CD4-positive, alpha-beta T cell (primary cell): ENCODE measurements at regions not wholly inside any gene's neighbourhood (a gene's known extent, or its start where the extent isn't known, plus 50 kb on each side); places are given as distances from the start of the nearest gene placed in this dataset.
"Not testable (repeated sequence)": the region's sequence is repeated elsewhere in the genome, so short reads cannot be mapped to it uniquely, and the experiment has no call there.

Experiments used
- ATAC-seq: fragments of 200-7000 bp; cut with Tn5 transposase; one replicate; pipeline ENCODE4 v1.10.0; 2022; ENCODE audit warnings: mild to moderate bottlenecking; ENCODE audit not compliant: poor library complexity
- CTCF ChIA-PET: fragments of 350-600 bp; sonication (Branson Sonifier 250); formaldehyde crosslinking; loops from one replicate; lab custom pipeline; 2021; ENCODE audit warnings: antibody characterized with exemption, inconsistent platforms; lab: Charles Lee
- POLR2A ChIA-PET: fragments of 350-600 bp; sonication (Branson Sonifier 250); formaldehyde crosslinking; loops from one replicate; lab custom pipeline; 2021; ENCODE audit warnings: antibody characterized with exemption, inconsistent platforms; lab: Charles Lee
- DNase-seq, 14 experiments: peaks; one replicate each; pipeline ENCODE4 v3.0.0-alpha.2; 2013 to 2020; ENCODE audit warnings: mixed read lengths in 2 of 14
- H3K27ac ChIP-seq, 2 donors: one replicate each; pipeline versions ENCODE4 v1.5.1 to v1.7.0; 2013; ENCODE audit warnings: low read length in 2 of 2, low read depth in 1 of 2, mild to moderate bottlenecking in 1 of 2
- H3K27me3 ChIP-seq, 2 experiments: 1 replicate in 1 of 2; 2 replicates in 1 of 2; pipeline versions ENCODE4 v1.6.1 to v1.7.0; 2013; ENCODE audit warnings: low read length in 2 of 2, control low read depth in 1 of 2, mild to moderate bottlenecking in 1 of 2, moderate library complexity in 1 of 2; ENCODE audit not compliant: insufficient read depth in 2 of 2, control insufficient read depth in 1 of 2
- H3K36me3 ChIP-seq: one replicate; pipeline ENCODE4 v1.6.1; 2013; ENCODE audit warnings: low read length, control low read depth; ENCODE audit not compliant: insufficient read depth
- H3K4me1 ChIP-seq: one replicate; pipeline ENCODE4 v1.6.1; 2013; ENCODE audit warnings: low read length, control low read depth; ENCODE audit not compliant: insufficient read depth
- H3K4me3 ChIP-seq: one replicate; pipeline ENCODE4 v1.5.1; 2013; ENCODE audit warnings: mild to moderate bottlenecking, low read length, moderate library complexity
- H3K9me3 ChIP-seq, 2 experiments: 1 replicate in 1 of 2; 2 replicates in 1 of 2; pipeline versions ENCODE4 v1.6.1 to v1.7.0; 2013; ENCODE audit warnings: low read length in 2 of 2, mild to moderate bottlenecking in 2 of 2, control low read depth in 1 of 2, moderate library complexity in 1 of 2; ENCODE audit not compliant: control insufficient read depth in 1 of 2, insufficient read depth in 1 of 2
- H3K27ac Mint-ChIP-seq: one replicate; pipeline ENCODE4 v1.8.0; 2020; ENCODE audit warnings: mixed read lengths
- H3K27me3 Mint-ChIP-seq: one replicate; pipeline ENCODE4 v1.8.0; 2021; ENCODE audit warnings: mixed read lengths
- H3K36me3 Mint-ChIP-seq: one replicate; pipeline ENCODE4 v1.8.0; 2021; ENCODE audit warnings: low read depth, mixed read lengths
- H3K4me1 Mint-ChIP-seq: one replicate; pipeline ENCODE4 v1.8.0; 2021; ENCODE audit warnings: low read depth, mixed read lengths
- H3K4me3 Mint-ChIP-seq: one replicate; pipeline ENCODE4 v1.8.0; 2020; ENCODE audit warnings: mild to moderate bottlenecking, mixed read lengths
- H3K9me3 Mint-ChIP-seq: one replicate; pipeline ENCODE4 v1.8.0; 2020; ENCODE audit warnings: mixed read lengths
- intact Hi-C, 2 experiments: fragments of 100-400 bp; cut with DNase I in 1 of 2; cut with micrococcal nuclease in 1 of 2; formaldehyde crosslinking; loops; one replicate each; pipeline versions ENCODE4 v1.15.1 to v1.9.0; 2023 to 2025; cut with DNase I, micrococcal nuclease
- TF ChIP-seq, protein P1 (sequence below): fragments of 200-600 bp; IDR thresholded peaks from one replicate; pipeline ENCODE4 v1.8.0; 2022; ENCODE audit warnings: antibody characterized with exemption, mild to moderate bottlenecking

DNA sequence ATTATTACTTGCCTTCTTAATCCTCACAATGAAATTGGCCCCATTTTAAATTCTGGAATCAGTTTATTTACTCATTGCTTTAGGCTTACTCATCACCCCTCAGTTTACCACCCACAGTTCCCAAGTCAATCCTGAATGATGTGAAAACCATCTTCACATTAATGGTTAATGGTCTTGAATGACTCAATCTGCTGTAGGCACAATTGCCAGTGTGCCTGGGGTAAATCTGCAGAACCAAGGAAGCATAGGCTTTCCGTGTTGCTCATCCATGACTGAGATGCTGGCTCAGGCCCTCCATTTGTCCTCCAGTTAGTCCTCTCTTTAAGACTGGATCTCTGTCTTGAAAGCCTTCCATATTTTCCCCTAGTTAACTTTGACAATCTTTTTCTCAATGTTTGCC is 164.5 kb downstream of the PMAIP1 start:
- H3K9me3 Mint-ChIP-seq: no peaks in the 10 kb centered on the region
- H3K27ac Mint-ChIP-seq: no peak overlapping the region
- no peak overlapping the region for H3K4me3 Mint-ChIP-seq
- intact Hi-C loops: no loop called here
- DNase-seq (no peak), ATAC-seq (no peak)
- no peaks in the 10 kb centered on the region for H3K27me3 ChIP-seq
- H3K36me3 Mint-ChIP-seq: no peaks in the 10 kb centered on the region
- H3K36me3 ChIP-seq: no peaks in the 10 kb centered on the region
- H3K9me3 ChIP-seq: no peaks in the 10 kb centered on the region
- H3K4me3 ChIP-seq: no peak overlapping the region
- H3K27me3 Mint-ChIP-seq: peaks cover 6% of the 10 kb centered on the region
- POLR2A ChIA-PET: no interaction called here
- TF ChIP-seq, protein P1, sequence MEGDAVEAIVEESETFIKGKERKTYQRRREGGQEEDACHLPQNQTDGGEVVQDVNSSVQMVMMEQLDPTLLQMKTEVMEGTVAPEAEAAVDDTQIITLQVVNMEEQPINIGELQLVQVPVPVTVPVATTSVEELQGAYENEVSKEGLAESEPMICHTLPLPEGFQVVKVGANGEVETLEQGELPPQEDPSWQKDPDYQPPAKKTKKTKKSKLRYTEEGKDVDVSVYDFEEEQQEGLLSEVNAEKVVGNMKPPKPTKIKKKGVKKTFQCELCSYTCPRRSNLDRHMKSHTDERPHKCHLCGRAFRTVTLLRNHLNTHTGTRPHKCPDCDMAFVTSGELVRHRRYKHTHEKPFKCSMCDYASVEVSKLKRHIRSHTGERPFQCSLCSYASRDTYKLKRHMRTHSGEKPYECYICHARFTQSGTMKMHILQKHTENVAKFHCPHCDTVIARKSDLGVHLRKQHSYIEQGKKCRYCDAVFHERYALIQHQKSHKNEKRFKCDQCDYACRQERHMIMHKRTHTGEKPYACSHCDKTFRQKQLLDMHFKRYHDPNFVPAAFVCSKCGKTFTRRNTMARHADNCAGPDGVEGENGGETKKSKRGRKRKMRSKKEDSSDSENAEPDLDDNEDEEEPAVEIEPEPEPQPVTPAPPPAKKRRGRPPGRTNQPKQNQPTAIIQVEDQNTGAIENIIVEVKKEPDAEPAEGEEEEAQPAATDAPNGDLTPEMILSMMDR: no peak
- CTCF ChIA-PET: no interaction called here
- H3K4me1 Mint-ChIP-seq: no peaks in the 10 kb centered on the region
- no peaks in the 10 kb centered on the region for H3K4me1 ChIP-seq
- H3K27ac ChIP-seq: no peak overlapping the region

DNA sequence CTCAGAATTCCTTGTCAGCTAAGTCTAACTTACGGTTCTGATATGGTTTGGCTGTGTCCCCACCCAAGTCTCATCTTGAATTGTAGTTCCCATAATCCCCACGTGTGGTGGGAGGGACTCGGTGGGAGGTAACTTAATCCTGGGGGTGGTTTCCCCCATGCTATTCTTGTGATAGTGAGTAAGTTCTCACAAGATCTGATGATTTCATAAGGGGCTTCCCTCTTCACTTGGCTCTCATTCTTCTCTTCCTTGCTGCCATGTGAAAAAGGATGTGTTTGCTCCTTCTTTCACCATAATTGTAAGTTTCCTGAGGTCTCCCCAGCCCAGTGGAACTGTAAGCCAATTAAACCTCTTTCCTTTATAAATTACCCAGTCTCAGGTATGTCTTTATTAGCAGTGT is 163.0 kb downstream of the PMAIP1 start:
- H3K27me3 ChIP-seq, H3K9me3 ChIP-seq, H3K4me1 Mint-ChIP-seq, CTCF ChIA-PET, H3K27ac ChIP-seq, POLR2A ChIA-PET, H3K36me3 Mint-ChIP-seq, H3K4me3 Mint-ChIP-seq, H3K4me1 ChIP-seq, H3K36me3 ChIP-seq, ATAC-seq, H3K9me3 Mint-ChIP-seq, DNase-seq, H3K4me3 ChIP-seq, H3K27me3 Mint-ChIP-seq, intact Hi-C loops, H3K27ac Mint-ChIP-seq: not testable (repeated sequence)

DNA sequence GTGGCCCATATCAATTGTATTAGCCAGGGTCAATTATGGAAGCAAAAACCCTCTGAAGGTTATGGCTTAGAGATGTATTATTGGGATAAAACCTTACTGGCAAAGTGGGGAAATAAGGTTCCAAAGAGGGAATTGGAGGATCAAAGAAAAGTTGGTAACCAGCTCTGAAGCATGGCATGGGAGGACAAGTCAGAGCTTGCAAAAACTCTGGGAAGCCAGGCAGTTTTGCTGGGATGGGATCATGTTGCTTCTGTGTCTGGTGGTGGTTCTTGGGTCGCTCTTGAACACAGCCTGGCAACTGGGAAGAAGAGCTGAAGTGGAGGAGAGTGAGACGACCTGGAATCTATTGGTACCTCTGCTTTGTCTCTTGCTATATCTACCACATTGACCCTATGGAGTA is 162.6 kb downstream of the PMAIP1 start:
- DNase-seq: no peak
- Histone ChIP-seq H3K4me1 (no peaks in the 10 kb centered on the region), H3K9me3 (no peaks in the 10 kb centered on the region), H3K4me3 (no peak overlapping the region), H3K27me3 (no peaks in the 10 kb centered on the region), H3K36me3 (no peaks in the 10 kb centered on the region), H3K27ac (no peak overlapping the region)
- intact Hi-C loops: no loop called here
- Mint-ChIP-seq H3K4me1 (no peaks in the 10 kb centered on the region), H3K9me3 (no peaks in the 10 kb centered on the region), H3K4me3 (no peak overlapping the region), H3K27ac (no peak overlapping the region), H3K36me3 (no peaks in the 10 kb centered on the region), H3K27me3 (peaks cover 6% of the 10 kb centered on the region)
- CTCF ChIA-PET: no interaction called here
- POLR2A ChIA-PET: no interaction called here
- TF ChIP-seq, protein P1: no peak
- ATAC-seq: no peak

DNA sequence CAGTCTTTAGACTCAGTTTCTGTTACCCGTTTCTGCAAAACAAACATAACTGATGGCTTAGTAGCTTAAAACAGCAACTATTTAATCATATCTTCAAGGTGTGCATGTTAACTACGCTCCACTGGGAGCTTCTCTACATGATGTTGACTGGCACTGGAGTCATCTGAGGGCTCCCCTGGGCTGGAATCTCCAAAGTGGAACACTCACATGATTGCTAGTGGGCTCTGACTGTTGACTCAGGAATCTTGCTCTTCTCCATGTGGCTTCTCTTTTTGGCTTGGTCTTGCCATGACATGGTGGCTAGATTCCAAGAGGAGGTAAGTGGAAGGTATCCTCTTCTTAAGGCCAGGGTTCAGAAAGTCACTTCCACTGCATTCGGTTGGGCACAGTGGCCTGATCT is 160.8 kb downstream of the PMAIP1 start:
- DNase-seq: no peak
- Mint-ChIP-seq H3K4me3 (no peak overlapping the region), H3K36me3 (no peaks in the 10 kb centered on the region), H3K4me1 (no peaks in the 10 kb centered on the region), H3K27me3 (peaks cover 6% of the 10 kb centered on the region), H3K9me3 (no peaks in the 10 kb centered on the region), H3K27ac (no peak overlapping the region)
- Histone ChIP-seq H3K4me1 (no peaks in the 10 kb centered on the region), H3K27ac (no peak overlapping the region), H3K36me3 (no peaks in the 10 kb centered on the region), H3K4me3 (no peak overlapping the region), H3K27me3 (no peaks in the 10 kb centered on the region), H3K9me3 (no peaks in the 10 kb centered on the region)
- TF ChIP-seq, protein P1: no peak
- no peak for ATAC-seq
- ChIA-PET CTCF (no interaction called here), POLR2A (no interaction called here)
- intact Hi-C loops: no loop called here
